ENCODE measurements at regions not wholly inside any gene's neighbourhood (a gene's known extent, or its start where the extent isn't known, plus 50 kb on each side); places are given as distances from the start of the nearest gene placed in this dataset.

DNA sequence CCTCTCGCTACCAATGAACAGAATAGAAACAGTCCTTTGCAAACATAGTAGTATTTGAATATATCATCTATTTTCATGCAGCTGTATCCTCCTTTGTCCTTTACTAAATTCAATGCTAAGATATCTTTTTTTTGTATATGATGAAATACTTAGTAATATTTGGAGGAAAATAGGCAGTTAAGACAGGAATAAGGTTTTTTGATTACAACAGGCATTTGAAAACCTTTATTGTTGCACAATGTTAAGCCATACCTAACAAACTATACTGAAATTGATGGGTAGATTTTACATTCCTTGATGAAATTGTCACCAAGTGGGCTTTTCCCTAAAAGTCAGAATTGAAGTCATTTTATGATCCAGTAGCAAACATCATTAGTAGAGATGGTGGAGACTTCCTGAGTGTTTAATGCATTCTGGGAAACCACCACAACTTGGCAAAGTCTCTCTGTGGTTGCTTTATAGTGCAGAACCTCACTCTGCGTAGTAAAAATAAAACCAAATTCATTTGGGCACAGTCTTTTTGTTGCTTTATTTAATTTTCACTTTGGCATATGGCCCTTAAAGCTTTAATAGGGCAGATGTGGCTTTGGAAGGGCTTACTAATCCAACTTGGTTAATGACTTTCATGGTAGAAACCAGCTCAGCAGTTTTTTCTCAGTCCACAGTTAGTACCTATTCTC, 216.0 kb downstream of the DIPK2A start:
- peaks cover 6% of the 10 kb centered on the region for H3K4me1 ChIP-seq (ENCODE audit: control insufficient read depth, insufficient read depth, low read length)
- 94 to 96% methylated on average over 1 to 2 of the region's 2 CpGs for WGBS, 2 experiments
- no peak overlapping the region for H3K4me3 ChIP-seq (ENCODE audit: insufficient read depth, low read depth, low read length)
- no peak overlapping the region for H3K27ac ChIP-seq (ENCODE audit: insufficient read depth, low read depth, low read length, poor library complexity, severe bottlenecking)
- no peaks in the 10 kb centered on the region for H3K36me3 ChIP-seq (ENCODE audit: control insufficient read depth, insufficient read depth, low read length)
- H3K27me3 ChIP-seq (ENCODE audit: control insufficient read depth, insufficient read depth, low read length, poor library complexity, severe bottlenecking), result no peaks in the 10 kb centered on the region
- no peaks in the 10 kb centered on the region for H3K9me3 ChIP-seq (ENCODE audit: control insufficient read depth, low read length)

DNA sequence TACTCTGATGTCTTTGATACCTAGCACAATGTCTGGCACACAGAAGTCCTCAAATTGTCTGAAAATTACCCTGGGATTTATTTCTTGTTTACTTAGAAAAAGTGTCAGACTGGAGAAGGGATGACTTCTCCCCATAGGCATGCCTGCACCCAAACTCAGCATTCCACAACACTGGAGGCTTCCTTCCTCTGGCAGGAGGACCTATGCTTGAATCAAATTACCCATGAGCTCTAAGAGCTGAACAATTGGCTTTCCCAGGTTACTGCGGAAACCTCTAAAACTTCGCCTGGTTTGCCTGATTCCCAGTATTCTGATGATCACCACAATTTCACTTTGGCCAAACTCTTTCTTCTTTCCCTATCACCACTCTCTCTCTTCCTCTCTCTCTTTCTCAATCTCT, 217.4 kb downstream of the DIPK2A start:
- no peak overlapping the region for H3K27ac ChIP-seq (ENCODE audit: insufficient read depth, low read depth, low read length, poor library complexity, severe bottlenecking)
- 81 to 88% methylated on average over 2 of the region's 2 CpGs for WGBS, 2 experiments

DNA sequence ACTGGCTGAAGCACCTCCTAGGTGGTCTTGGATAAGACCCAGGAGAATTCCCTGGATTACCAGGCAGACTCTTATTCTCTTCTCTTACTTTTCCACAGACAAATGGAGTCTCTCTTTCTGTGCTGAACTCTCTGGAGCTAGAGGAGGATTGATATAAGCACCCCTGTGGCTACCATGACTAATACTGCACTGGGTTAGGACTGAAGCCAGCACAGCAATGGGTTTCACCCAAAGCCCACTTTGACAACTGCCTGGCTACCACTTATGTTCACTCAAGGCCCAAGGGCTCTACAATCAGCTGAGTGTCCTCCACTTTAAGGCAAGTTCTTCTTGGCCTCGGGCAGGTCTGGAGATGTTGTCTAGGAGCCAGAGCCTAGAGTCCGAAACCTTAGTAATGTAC, 225.5 kb downstream of the DIPK2A start:
- 93 to 98% methylated on average over 2 of the region's 2 CpGs for WGBS, 2 experiments
- no peak overlapping the region for H3K27ac ChIP-seq (ENCODE audit: insufficient read depth, low read depth, low read length, poor library complexity, severe bottlenecking)
- H3K4me1 ChIP-seq (ENCODE audit: control insufficient read depth, insufficient read depth, low read length), result no peaks in the 10 kb centered on the region
- H3K27me3 ChIP-seq (ENCODE audit: control insufficient read depth, insufficient read depth, low read length, poor library complexity, severe bottlenecking), result no peaks in the 10 kb centered on the region
- H3K4me3 ChIP-seq (ENCODE audit: insufficient read depth, low read depth, low read length), result no peak overlapping the region
- H3K36me3 ChIP-seq (ENCODE audit: control insufficient read depth, insufficient read depth, low read length), result no peaks in the 10 kb centered on the region
- no peaks in the 10 kb centered on the region for H3K9me3 ChIP-seq (ENCODE audit: control insufficient read depth, low read length)

More for the DNA sequence above, 217.4 kb downstream of the DIPK2A start:
- no peaks in the 10 kb centered on the region for H3K36me3 ChIP-seq (ENCODE audit: control insufficient read depth, insufficient read depth, low read length)
- no peak overlapping the region for H3K4me3 ChIP-seq (ENCODE audit: insufficient read depth, low read depth, low read length)
- no peaks in the 10 kb centered on the region for H3K9me3 ChIP-seq (ENCODE audit: control insufficient read depth, low read length)
- H3K4me1 ChIP-seq (ENCODE audit: control insufficient read depth, insufficient read depth, low read length), result peaks cover 6% of the 10 kb centered on the region
- H3K27me3 ChIP-seq (ENCODE audit: control insufficient read depth, insufficient read depth, low read length, poor library complexity, severe bottlenecking), result no peaks in the 10 kb centered on the region

DNA sequence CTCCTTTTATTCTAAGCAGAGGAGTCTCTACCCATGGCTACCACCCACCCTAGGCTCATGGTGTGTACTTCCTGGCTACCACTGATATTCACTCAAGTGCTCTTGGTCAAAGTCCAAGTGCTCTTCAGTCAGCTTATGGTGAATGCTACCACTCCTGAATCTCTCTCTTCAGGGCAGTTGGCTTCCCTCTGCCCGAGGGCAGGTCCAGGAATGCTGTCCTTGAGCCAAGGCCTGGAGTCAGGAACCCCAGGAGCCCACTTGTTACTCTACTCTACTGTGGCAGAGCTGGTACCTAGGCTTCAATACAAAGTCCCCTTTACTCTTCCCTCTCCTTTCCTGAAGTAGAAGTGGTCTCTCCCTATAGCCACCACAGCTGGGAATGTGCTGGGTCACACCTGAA, 226.0 kb downstream of the DIPK2A start:
- no peak overlapping the region for H3K4me3 ChIP-seq (ENCODE audit: insufficient read depth, low read depth, low read length)
- no peaks in the 10 kb centered on the region for H3K36me3 ChIP-seq (ENCODE audit: control insufficient read depth, insufficient read depth, low read length)
- no peaks in the 10 kb centered on the region for H3K27me3 ChIP-seq (ENCODE audit: control insufficient read depth, insufficient read depth, low read length, poor library complexity, severe bottlenecking)
- WGBS, 2 experiments, result 91 to 96% methylated on average over 1 of the region's 1 CpG
- H3K9me3 ChIP-seq (ENCODE audit: control insufficient read depth, low read length), result no peaks in the 10 kb centered on the region
- no peaks in the 10 kb centered on the region for H3K4me1 ChIP-seq (ENCODE audit: control insufficient read depth, insufficient read depth, low read length)
- H3K27ac ChIP-seq (ENCODE audit: insufficient read depth, low read depth, low read length, poor library complexity, severe bottlenecking), result no peak overlapping the region

DNA sequence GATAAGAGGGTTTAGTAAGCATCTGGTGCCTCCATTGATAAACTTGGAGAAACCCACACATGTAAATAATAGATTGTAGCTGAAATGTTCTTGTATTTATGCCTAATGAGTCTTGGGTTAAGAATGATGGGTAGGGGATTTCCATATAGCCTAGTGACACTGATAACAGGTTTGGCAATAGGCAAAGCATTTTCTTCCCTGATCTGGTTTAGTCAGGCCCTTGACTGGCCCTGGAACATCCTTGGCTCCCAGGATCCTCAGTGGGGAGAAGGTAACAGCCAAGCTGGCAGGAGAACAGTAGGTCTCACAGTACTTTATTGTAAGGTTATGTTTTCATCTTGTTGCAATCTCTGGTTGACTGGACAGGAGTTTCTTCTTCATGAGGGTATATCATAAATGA, 228.4 kb downstream of the DIPK2A start:
- no peak overlapping the region for H3K27ac ChIP-seq (ENCODE audit: insufficient read depth, low read depth, low read length, poor library complexity, severe bottlenecking)
- H3K27me3 ChIP-seq (ENCODE audit: control insufficient read depth, insufficient read depth, low read length, poor library complexity, severe bottlenecking), result no peaks in the 10 kb centered on the region
- no peaks in the 10 kb centered on the region for H3K4me1 ChIP-seq (ENCODE audit: control insufficient read depth, insufficient read depth, low read length)
- H3K9me3 ChIP-seq (ENCODE audit: control insufficient read depth, low read length), result no peaks in the 10 kb centered on the region
- H3K4me3 ChIP-seq (ENCODE audit: insufficient read depth, low read depth, low read length), result no peak overlapping the region
- H3K36me3 ChIP-seq (ENCODE audit: control insufficient read depth, insufficient read depth, low read length), result no peaks in the 10 kb centered on the region

DNA sequence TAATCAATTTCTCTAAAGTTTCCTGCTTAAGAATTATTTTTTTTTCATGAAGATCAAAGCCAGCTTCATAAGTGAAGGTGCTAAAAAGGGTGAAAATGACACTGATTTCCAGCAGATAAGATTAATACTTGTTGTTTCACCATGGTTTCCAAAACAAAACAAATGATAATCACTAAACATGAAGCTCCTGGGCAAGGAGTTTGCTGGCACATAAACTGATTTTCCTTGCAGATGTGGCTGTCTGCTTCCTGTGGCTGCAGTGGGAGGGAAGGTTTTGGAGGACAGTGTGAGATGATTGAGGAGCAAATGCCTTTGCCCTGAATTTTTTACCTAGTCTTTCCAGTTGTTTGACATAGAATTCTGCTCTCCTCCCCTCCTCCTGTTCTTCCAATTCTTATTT, 228.8 kb downstream of the DIPK2A start:
- Histone ChIP-seq H3K9me3 (ENCODE audit: control insufficient read depth, low read length) (no peaks in the 10 kb centered on the region), H3K4me3 (ENCODE audit: insufficient read depth, low read depth, low read length) (no peak overlapping the region), H3K36me3 (ENCODE audit: control insufficient read depth, insufficient read depth, low read length) (no peaks in the 10 kb centered on the region), H3K27ac (ENCODE audit: insufficient read depth, low read depth, low read length, poor library complexity, severe bottlenecking) (no peak overlapping the region), H3K27me3 (ENCODE audit: control insufficient read depth, insufficient read depth, low read length, poor library complexity, severe bottlenecking) (no peaks in the 10 kb centered on the region), H3K4me1 (ENCODE audit: control insufficient read depth, insufficient read depth, low read length) (no peaks in the 10 kb centered on the region)

DNA sequence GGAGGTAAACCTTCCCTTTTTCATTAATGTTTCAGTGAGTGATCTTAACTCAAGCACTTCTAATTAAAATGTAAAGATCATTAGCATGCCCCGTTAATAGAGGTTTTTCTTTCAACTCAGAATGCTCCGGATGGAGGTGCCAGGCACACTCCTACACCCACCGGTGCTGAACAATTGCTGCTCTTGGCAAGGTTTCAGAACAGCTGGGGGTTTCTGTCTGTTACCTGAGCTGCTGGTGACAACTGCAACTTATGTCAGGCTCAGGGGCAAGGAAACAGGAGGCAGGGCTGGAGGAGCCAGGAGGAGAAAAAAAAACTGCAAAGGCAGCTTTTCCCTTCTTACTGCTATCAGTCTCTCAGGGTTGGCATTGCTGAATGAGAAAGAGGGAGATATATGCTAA, 250.1 kb downstream of the DIPK2A start:
- H3K9me3 ChIP-seq (ENCODE audit: control insufficient read depth, low read length), result no peaks in the 10 kb centered on the region
- no peaks in the 10 kb centered on the region for H3K4me1 ChIP-seq (ENCODE audit: control insufficient read depth, insufficient read depth, low read length)
- no peak overlapping the region for H3K27ac ChIP-seq (ENCODE audit: insufficient read depth, low read depth, low read length, poor library complexity, severe bottlenecking)
- 44 to 48% methylated on average over 3 of the region's 3 CpGs for WGBS, 2 experiments
- no peak overlapping the region for H3K4me3 ChIP-seq (ENCODE audit: insufficient read depth, low read depth, low read length)
- H3K36me3 ChIP-seq (ENCODE audit: control insufficient read depth, insufficient read depth, low read length), result no peaks in the 10 kb centered on the region
- H3K27me3 ChIP-seq (ENCODE audit: control insufficient read depth, insufficient read depth, low read length, poor library complexity, severe bottlenecking), result no peaks in the 10 kb centered on the region

DNA sequence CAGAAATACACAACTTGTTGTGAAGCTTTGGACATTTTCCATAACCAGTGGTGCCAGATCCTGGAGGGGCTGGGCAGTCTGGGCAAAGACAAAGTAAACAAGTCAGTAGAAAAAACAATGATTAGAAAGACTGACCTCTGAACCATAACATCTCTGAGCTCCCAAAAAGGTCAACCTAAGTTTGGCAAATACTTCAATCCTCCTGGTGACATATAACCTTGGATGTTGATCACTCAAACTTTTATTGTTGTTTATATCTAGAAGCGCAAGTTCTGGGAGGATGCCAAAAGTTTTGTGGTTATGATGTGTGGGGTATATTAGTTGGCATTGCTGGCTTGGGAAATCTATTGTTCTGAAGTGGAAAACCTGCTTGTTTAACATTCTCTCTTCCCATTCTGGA, 257.7 kb downstream of the DIPK2A start:
- Histone ChIP-seq H3K27me3 (ENCODE audit: control insufficient read depth, insufficient read depth, low read length, poor library complexity, severe bottlenecking) (no peaks in the 10 kb centered on the region), H3K36me3 (ENCODE audit: control insufficient read depth, insufficient read depth, low read length) (no peaks in the 10 kb centered on the region), H3K4me3 (ENCODE audit: insufficient read depth, low read depth, low read length) (no peak overlapping the region), H3K9me3 (ENCODE audit: control insufficient read depth, low read length) (no peaks in the 10 kb centered on the region), H3K27ac (ENCODE audit: insufficient read depth, low read depth, low read length, poor library complexity, severe bottlenecking) (no peak overlapping the region), H3K4me1 (ENCODE audit: control insufficient read depth, insufficient read depth, low read length) (no peaks in the 10 kb centered on the region)
- WGBS, 2 experiments, result 92 to 100% methylated on average over 1 of the region's 1 CpG

DNA sequence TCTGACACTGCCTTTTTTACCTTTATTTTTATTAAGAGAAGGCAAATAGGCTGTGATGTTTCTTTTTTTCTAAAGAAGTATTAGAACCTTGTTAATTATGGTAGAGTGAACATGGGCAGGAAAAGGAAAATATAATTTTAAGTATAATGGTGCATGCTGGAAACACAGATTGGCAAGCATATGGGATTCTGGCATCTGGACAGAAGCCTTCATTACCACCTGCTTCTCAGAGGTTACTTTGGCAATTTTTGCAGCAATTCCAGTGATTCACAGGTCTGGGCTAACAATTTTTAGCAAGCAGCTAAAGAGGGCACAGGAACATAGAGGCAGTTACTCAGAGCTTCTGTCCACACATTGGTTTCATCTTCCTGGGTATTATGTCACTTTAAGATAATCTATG, 258.3 kb downstream of the DIPK2A start:
- Histone ChIP-seq H3K9me3 (ENCODE audit: control insufficient read depth, low read length) (no peaks in the 10 kb centered on the region), H3K36me3 (ENCODE audit: control insufficient read depth, insufficient read depth, low read length) (no peaks in the 10 kb centered on the region), H3K4me3 (ENCODE audit: insufficient read depth, low read depth, low read length) (no peak overlapping the region), H3K4me1 (ENCODE audit: control insufficient read depth, insufficient read depth, low read length) (no peaks in the 10 kb centered on the region), H3K27me3 (ENCODE audit: control insufficient read depth, insufficient read depth, low read length, poor library complexity, severe bottlenecking) (no peaks in the 10 kb centered on the region), H3K27ac (ENCODE audit: insufficient read depth, low read depth, low read length, poor library complexity, severe bottlenecking) (no peak overlapping the region)

DNA sequence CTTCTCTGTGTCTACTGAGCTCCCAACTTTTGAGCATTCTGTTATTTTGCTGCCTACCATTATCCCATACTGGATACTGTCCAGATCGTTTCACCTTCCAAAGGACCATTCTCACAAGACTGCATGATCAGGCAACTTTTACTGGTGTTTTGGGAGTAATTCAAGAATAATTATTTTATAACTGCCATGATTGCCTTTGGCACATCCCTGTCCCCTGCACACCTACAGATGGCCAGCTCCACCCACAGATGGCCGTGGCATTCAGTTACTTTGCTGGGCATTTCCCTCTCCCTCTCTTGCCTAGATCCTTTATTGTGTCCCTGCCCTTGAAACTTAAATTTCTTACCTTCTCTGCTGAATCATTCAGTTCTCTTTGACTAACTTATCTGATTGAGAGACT, 263.9 kb downstream of the DIPK2A start:
- no peaks in the 10 kb centered on the region for H3K27me3 ChIP-seq (ENCODE audit: control insufficient read depth, insufficient read depth, low read length, poor library complexity, severe bottlenecking)
- H3K4me3 ChIP-seq (ENCODE audit: insufficient read depth, low read depth, low read length), result no peak overlapping the region
- 84 to 91% methylated on average over 1 to 2 of the region's 2 CpGs for WGBS, 2 experiments
- no peak overlapping the region for H3K27ac ChIP-seq (ENCODE audit: insufficient read depth, low read depth, low read length, poor library complexity, severe bottlenecking)
- no peaks in the 10 kb centered on the region for H3K9me3 ChIP-seq (ENCODE audit: control insufficient read depth, low read length)
- no peaks in the 10 kb centered on the region for H3K4me1 ChIP-seq (ENCODE audit: control insufficient read depth, insufficient read depth, low read length)
- no peaks in the 10 kb centered on the region for H3K36me3 ChIP-seq (ENCODE audit: control insufficient read depth, insufficient read depth, low read length)

DNA sequence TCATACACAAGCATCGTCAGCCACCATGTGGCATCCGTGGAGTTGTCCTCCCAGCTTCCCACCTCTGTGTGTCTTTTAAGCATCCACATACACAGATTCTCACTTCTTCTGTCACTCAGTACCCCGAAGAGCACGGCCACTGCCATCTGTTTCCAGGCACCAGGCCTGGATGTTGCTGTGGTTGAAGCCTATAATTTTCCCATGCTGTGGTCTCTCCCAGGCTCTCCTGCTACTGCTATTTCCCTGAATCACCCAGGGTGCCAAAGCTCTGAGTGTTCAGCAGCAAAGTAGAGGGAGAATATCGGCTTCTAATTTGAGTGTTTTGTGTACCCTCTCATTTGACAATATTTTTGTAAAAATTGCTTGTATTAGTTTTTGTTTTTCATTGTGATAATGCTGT, 265.7 kb downstream of the DIPK2A start:
- H3K4me1 ChIP-seq (ENCODE audit: control insufficient read depth, insufficient read depth, low read length), result no peaks in the 10 kb centered on the region
- H3K27me3 ChIP-seq (ENCODE audit: control insufficient read depth, insufficient read depth, low read length, poor library complexity, severe bottlenecking), result no peaks in the 10 kb centered on the region
- H3K4me3 ChIP-seq (ENCODE audit: insufficient read depth, low read depth, low read length), result no peak overlapping the region
- no peaks in the 10 kb centered on the region for H3K9me3 ChIP-seq (ENCODE audit: control insufficient read depth, low read length)
- WGBS, 2 experiments, result 96 to 97% methylated on average over 5 of the region's 5 CpGs
- no peaks in the 10 kb centered on the region for H3K36me3 ChIP-seq (ENCODE audit: control insufficient read depth, insufficient read depth, low read length)
- H3K27ac ChIP-seq (ENCODE audit: insufficient read depth, low read depth, low read length, poor library complexity, severe bottlenecking), result no peak overlapping the region

Measured in ectodermal cell (in vitro differentiated cells).